ENCODE measurements at regions not wholly inside any gene's neighbourhood (a gene's known extent, or its start where the extent isn't known, plus 50 kb on each side); places are given as distances from the start of the nearest gene placed in this dataset.

DNA sequence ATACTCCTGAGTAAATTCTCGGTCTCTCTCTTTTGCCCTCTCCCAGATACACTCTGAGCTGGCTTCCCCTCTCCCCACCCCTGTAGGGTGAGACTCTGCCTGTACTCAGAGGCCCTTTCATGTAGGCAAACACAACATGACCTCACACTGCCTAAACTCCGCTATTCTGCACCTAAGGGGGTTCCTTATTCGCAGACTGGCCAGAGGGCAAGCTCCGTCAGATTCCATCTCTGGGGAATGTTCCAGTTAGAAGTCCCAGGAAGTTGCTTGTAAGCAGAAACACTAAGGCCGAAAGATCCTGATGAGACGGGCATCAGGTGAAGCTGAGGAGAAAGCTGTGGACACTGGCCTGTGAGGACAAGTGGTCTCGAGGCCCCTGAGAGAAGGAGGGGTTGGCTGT lies 165.9 kb downstream of the KTN1 start:
- no peak overlapping the region for H3K27ac ChIP-seq (ENCODE audit: low read depth, low read length)
- no peaks in the 10 kb centered on the region for H3K9me3 ChIP-seq (ENCODE audit: insufficient read depth, low read length)
- TF ChIP-seq CTCF (IDR thresholded peaks at IDR 0.05; ENCODE audit: insufficient read depth, low read length, poor library complexity, severe bottlenecking) = no peak
- TF ChIP-seq EZH2phosphoT487 (conservative IDR thresholded peaks at IDR 0.05; ENCODE audit: low read length) = no peak
- H3K4me2 ChIP-seq (ENCODE audit: low read depth, low read length, poor library complexity, severe bottlenecking) = no peak overlapping the region
- H3K9me2 ChIP-seq (replicated peaks; ENCODE audit: insufficient read depth, low read length) = no peaks in the 10 kb centered on the region
- H4K20me1 ChIP-seq (ENCODE audit: low read depth, low read length) = no peaks in the 10 kb centered on the region
- no peak overlapping the region for H3K4me3 ChIP-seq (ENCODE audit: insufficient read depth, low read length, poor library complexity, severe bottlenecking)
- no peak overlapping the region for H2AFZ ChIP-seq (ENCODE audit: low read depth, low read length, severe bottlenecking)
- H3K36me3 ChIP-seq (ENCODE audit: low read length) = no peaks in the 10 kb centered on the region
- H3K27me3 ChIP-seq (ENCODE audit: low read length) = no peaks in the 10 kb centered on the region
- H3F3A ChIP-seq (ENCODE audit: insufficient read depth) = no peaks in the 10 kb centered on the region
- H3K9ac ChIP-seq (ENCODE audit: low read length) = no peak overlapping the region
- H3K79me2 ChIP-seq (ENCODE audit: insufficient read depth, low read length) = no peaks in the 10 kb centered on the region

GRCh38 chr14:55746558-55746957 lies 166.6 kb downstream of the KTN1 start:
- H3K4me2 ChIP-seq (ENCODE audit: low read depth, low read length, poor library complexity, severe bottlenecking) = no peak overlapping the region
- TF ChIP-seq EZH2phosphoT487 (conservative IDR thresholded peaks at IDR 0.05; ENCODE audit: low read length) (no peak), CTCF (IDR thresholded peaks at IDR 0.05; ENCODE audit: insufficient read depth, low read length, poor library complexity, severe bottlenecking) (no peak)
- no peak overlapping the region for H3K9ac ChIP-seq (ENCODE audit: low read length)
- no peaks in the 10 kb centered on the region for H3F3A ChIP-seq (ENCODE audit: insufficient read depth)
- H3K4me3 ChIP-seq (ENCODE audit: insufficient read depth, low read length, poor library complexity, severe bottlenecking) = no peak overlapping the region
- H4K20me1 ChIP-seq (ENCODE audit: low read depth, low read length) = no peaks in the 10 kb centered on the region
- H3K79me2 ChIP-seq (ENCODE audit: insufficient read depth, low read length) = no peaks in the 10 kb centered on the region
- no peak overlapping the region for H3K27ac ChIP-seq (ENCODE audit: low read depth, low read length)
- no peaks in the 10 kb centered on the region for H3K27me3 ChIP-seq (ENCODE audit: low read length)
- H3K9me2 ChIP-seq (replicated peaks; ENCODE audit: insufficient read depth, low read length) = no peaks in the 10 kb centered on the region
- H2AFZ ChIP-seq (ENCODE audit: low read depth, low read length, severe bottlenecking) = no peak overlapping the region
- no peaks in the 10 kb centered on the region for H3K9me3 ChIP-seq (ENCODE audit: insufficient read depth, low read length)
- no peaks in the 10 kb centered on the region for H3K36me3 ChIP-seq (ENCODE audit: low read length)

DNA sequence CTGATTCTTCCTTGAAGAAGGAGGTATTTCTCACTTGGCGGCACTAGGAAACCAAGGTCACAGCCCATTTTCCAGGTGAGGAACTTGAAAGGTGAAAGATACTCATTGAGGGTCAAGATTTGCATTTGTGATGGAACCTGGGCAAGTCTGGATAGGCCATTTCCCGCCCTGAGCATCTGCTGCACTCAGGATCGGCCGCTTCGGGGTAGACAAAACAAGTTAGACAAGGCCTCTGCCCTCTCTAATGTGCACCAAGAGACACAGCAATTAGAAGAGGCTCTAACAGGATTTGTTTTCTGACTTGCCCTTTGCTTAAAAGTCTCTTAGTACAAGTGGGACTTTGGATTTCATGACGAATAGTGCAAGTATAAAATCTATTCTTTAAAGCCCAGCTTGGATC lies 167.2 kb downstream of the KTN1 start:
- no peak overlapping the region for H3K9ac ChIP-seq (ENCODE audit: low read length)
- no peak overlapping the region for H2AFZ ChIP-seq (ENCODE audit: low read depth, low read length, severe bottlenecking)
- H3K4me3 ChIP-seq (ENCODE audit: insufficient read depth, low read length, poor library complexity, severe bottlenecking) = no peak overlapping the region
- no peaks in the 10 kb centered on the region for H4K20me1 ChIP-seq (ENCODE audit: low read depth, low read length)
- no peak overlapping the region for H3K4me2 ChIP-seq (ENCODE audit: low read depth, low read length, poor library complexity, severe bottlenecking)
- no peaks in the 10 kb centered on the region for H3K79me2 ChIP-seq (ENCODE audit: insufficient read depth, low read length)
- H3K27me3 ChIP-seq (ENCODE audit: low read length) = no peaks in the 10 kb centered on the region
- H3K36me3 ChIP-seq (ENCODE audit: low read length) = no peaks in the 10 kb centered on the region
- H3F3A ChIP-seq (ENCODE audit: insufficient read depth) = no peaks in the 10 kb centered on the region
- TF ChIP-seq EZH2phosphoT487 (conservative IDR thresholded peaks at IDR 0.05; ENCODE audit: low read length) (no peak), CTCF (IDR thresholded peaks at IDR 0.05; ENCODE audit: insufficient read depth, low read length, poor library complexity, severe bottlenecking) (no peak)
- no peak overlapping the region for H3K27ac ChIP-seq (ENCODE audit: low read depth, low read length)
- no peaks in the 10 kb centered on the region for H3K9me3 ChIP-seq (ENCODE audit: insufficient read depth, low read length)
- H3K9me2 ChIP-seq (replicated peaks; ENCODE audit: insufficient read depth, low read length) = no peaks in the 10 kb centered on the region
